NCI-H774 (cell line): ENCODE measurements at regions not wholly inside any gene's neighbourhood (a gene's known extent, or its start where the extent isn't known, plus 50 kb on each side); places are given as distances from the start of the nearest gene placed in this dataset.

Source experiments
- DNase-seq: peaks from one replicate; lab custom pipeline; 2025; lab: John Stamatoyannopoulos, UW

GRCh38 chr20:22315073-22315472 lies 269.3 kb downstream of the FOXA2 start:
- no peak for DNase-seq

GRCh38 chr20:22312744-22313346 lies 271.5 kb downstream of the FOXA2 start:
- peak; percentile 25 for DNase-seq

GRCh38 chr20:22308934-22309333 lies 275.4 kb downstream of the FOXA2 start:
- no peak for DNase-seq

- no peak for DNase-seq
These were observed 277.0 kb downstream of the FOXA2 start for GRCh38 chr20:22307409-22307808.

- no peak for DNase-seq
These were observed 279.0 kb downstream of the FOXA2 start for GRCh38 chr20:22305381-22305780.

GRCh38 chr20:22303523-22303922 lies 280.8 kb downstream of the FOXA2 start:
- DNase-seq: no peak

GRCh38 chr20:22302039-22302438 lies 282.3 kb downstream of the FOXA2 start:
- DNase-seq: no peak

GRCh38 chr20:22293886-22294285 lies 290.5 kb downstream of the FOXA2 start:
- DNase-seq: no peak

- no peak for DNase-seq
These were observed 294.9 kb downstream of the FOXA2 start for GRCh38 chr20:22289442-22289841.

- DNase-seq: no peak
These were observed 295.4 kb downstream of the FOXA2 start for GRCh38 chr20:22288957-22289356.

GRCh38 chr20:22288156-22288555 lies 296.2 kb downstream of the FOXA2 start:
- no peak for DNase-seq

- no peak for DNase-seq
These were observed 298.8 kb downstream of the FOXA2 start for GRCh38 chr20:22285555-22285954.

GRCh38 chr20:22282696-22283095 lies 301.7 kb downstream of the FOXA2 start:
- no peak for DNase-seq

- DNase-seq: no peak
These were observed 310.0 kb downstream of the FOXA2 start for GRCh38 chr20:22274330-22274729.

- no peak for DNase-seq
These were observed 315.7 kb downstream of the FOXA2 start for GRCh38 chr20:22268675-22269074.

GRCh38 chr20:22264917-22265316 lies 319.5 kb downstream of the FOXA2 start:
- no peak for DNase-seq

GRCh38 chr20:22260506-22260905 lies 323.9 kb downstream of the FOXA2 start:
- no peak for DNase-seq

- DNase-seq: no peak
These were observed 326.5 kb downstream of the FOXA2 start for GRCh38 chr20:22257912-22258311.

GRCh38 chr20:22248051-22248667 lies 336.2 kb downstream of the FOXA2 start:
- no peak for DNase-seq

- no peak for DNase-seq
These were observed 339.2 kb downstream of the FOXA2 start for GRCh38 chr20:22245139-22245538.

GRCh38 chr20:22243067-22243466 lies 341.3 kb downstream of the FOXA2 start:
- no peak for DNase-seq

GRCh38 chr20:22241609-22242008 lies 342.8 kb downstream of the FOXA2 start:
- DNase-seq: no peak

GRCh38 chr20:22232923-22233322 lies 351.4 kb downstream of the FOXA2 start:
- DNase-seq: no peak

- DNase-seq: no peak
These were observed 351.9 kb downstream of the FOXA2 start for GRCh38 chr20:22232473-22232872.
